ENCODE measurements at regions not wholly inside any gene's neighbourhood (a gene's known extent, or its start where the extent isn't known, plus 50 kb on each side); places are given as distances from the start of the nearest gene placed in this dataset.

DNA sequence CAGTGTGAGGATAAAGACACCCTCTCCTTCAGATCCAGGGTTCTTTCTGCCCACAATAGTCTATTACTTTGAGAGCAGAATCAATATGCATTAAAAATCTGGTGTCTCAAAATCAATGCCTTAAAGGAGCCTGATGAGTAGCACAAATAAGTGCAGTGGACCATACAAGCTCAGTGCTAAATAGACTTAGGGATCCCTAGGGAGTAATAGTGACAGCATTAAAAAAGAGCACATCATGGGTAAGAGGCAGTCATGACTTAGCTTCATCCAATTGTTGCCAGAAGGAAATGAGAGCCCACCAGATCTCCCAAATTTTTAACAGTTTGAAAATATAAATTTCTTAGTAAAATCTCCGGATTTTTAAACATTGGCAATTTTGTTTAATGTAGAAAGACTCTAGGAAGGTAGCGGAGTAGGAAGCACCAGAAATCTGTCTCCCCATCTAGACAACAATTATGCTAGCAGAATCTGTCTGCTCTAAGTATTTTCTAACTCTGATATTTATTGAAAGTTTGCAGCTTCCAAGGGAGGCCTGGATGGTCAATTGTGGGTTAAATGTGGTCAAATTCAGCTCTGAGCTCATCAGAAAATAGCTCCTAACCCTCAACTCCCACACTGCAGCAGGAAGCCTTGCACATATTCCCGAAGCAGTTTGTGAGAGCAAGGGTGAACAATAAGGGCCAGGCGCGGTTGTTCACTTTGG is 443.9 kb downstream of the TLE1 start:
- TF ChIP-seq, protein P1, sequence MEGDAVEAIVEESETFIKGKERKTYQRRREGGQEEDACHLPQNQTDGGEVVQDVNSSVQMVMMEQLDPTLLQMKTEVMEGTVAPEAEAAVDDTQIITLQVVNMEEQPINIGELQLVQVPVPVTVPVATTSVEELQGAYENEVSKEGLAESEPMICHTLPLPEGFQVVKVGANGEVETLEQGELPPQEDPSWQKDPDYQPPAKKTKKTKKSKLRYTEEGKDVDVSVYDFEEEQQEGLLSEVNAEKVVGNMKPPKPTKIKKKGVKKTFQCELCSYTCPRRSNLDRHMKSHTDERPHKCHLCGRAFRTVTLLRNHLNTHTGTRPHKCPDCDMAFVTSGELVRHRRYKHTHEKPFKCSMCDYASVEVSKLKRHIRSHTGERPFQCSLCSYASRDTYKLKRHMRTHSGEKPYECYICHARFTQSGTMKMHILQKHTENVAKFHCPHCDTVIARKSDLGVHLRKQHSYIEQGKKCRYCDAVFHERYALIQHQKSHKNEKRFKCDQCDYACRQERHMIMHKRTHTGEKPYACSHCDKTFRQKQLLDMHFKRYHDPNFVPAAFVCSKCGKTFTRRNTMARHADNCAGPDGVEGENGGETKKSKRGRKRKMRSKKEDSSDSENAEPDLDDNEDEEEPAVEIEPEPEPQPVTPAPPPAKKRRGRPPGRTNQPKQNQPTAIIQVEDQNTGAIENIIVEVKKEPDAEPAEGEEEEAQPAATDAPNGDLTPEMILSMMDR (conservative IDR thresholded peaks at IDR 0.05; ENCODE audit: low read depth): no peak
- no peak overlapping the region for H3K27ac ChIP-seq
- no peak for DNase-seq (ENCODE audit: low spot score)
- ChIA-PET POLR2A (ENCODE audit: low non-redundant PET) (no interaction called here), CTCF (interaction anchor here (0.7 kb wide), 1 partner anchor 302 kb away, joined by 3 read pairs; no protein-coding TSS in a partner anchor)

DNA sequence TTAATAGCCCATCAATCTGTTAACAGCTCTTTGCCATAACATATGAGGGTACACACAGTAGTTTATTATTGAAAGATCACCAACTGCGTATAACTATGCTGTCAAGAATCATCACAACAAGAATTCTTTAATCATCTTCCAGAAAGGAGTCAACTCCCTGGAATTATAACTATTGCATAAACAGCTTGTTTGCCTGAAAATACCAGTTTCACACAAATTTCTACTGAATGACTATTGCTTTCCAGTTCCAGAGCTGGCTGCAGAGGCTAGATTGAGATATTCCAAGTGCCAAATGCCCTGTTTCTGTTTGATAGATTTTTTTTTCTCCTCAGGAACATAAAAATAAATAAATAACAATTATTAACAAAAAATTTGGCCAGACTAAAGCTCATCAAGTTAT is 444.7 kb downstream of the TLE1 start:
- no peak overlapping the region for H3K27ac ChIP-seq
- no peak for DNase-seq (ENCODE audit: low spot score)
- TF ChIP-seq, protein P1 (conservative IDR thresholded peaks at IDR 0.05; ENCODE audit: low read depth): no peak
- ChIA-PET CTCF (no interaction called here), POLR2A (ENCODE audit: low non-redundant PET) (no interaction called here)

DNA sequence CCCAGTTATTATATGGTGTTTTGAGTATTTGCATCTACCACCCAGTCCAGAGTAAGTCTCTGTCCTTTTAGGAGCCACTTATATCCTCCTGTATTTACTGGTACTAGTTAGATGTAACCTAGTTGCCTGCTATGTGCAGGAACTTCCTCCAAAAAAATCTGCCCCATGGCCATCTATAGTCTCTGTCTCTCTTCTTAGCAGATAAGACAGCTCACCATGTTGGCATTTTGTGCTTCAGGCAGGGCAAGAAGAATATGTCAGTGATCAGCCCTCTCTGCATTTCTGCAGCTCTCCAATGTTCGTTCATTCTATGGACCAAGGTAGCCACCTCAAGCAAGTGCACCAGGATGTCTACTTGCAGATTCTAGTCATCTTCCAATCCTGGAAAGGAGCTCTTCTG is 446.5 kb downstream of the TLE1 start:
- no peak overlapping the region for H3K27ac ChIP-seq
- POLR2A ChIA-PET (ENCODE audit: low non-redundant PET): no interaction called here
- CTCF ChIA-PET: no interaction called here
- TF ChIP-seq, protein P1 (conservative IDR thresholded peaks at IDR 0.05; ENCODE audit: low read depth): no peak
- no peak for DNase-seq (ENCODE audit: low spot score)

DNA sequence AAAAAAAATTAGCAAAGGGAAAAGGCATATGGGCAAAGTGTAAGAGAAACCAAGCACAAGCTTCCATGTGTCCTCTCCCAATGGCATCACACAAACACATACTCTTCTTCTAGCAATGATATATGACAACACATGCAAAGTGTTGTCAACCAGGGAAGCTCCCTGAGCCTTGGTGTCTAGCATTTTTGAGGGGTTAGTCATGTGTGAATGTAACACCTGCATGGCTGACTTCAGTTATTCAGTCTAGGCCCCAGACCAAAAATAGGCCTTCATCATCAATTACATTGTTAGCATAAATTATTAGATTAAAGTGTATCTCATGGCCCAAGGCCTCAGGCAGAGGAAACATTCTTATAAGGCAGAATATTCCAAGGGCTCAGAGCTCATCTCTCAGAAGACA is 450.0 kb downstream of the TLE1 start:
- ChIA-PET POLR2A (ENCODE audit: low non-redundant PET) (no interaction called here), CTCF (interaction anchor here (0.6 kb wide), 1 partner anchor 25 kb away, joined by 3 read pairs; no protein-coding TSS in a partner anchor)
- DNase-seq (ENCODE audit: low spot score): no peak
- H3K27ac ChIP-seq: no peak overlapping the region
- TF ChIP-seq, protein P1 (conservative IDR thresholded peaks at IDR 0.05; ENCODE audit: low read depth): no peak

DNA sequence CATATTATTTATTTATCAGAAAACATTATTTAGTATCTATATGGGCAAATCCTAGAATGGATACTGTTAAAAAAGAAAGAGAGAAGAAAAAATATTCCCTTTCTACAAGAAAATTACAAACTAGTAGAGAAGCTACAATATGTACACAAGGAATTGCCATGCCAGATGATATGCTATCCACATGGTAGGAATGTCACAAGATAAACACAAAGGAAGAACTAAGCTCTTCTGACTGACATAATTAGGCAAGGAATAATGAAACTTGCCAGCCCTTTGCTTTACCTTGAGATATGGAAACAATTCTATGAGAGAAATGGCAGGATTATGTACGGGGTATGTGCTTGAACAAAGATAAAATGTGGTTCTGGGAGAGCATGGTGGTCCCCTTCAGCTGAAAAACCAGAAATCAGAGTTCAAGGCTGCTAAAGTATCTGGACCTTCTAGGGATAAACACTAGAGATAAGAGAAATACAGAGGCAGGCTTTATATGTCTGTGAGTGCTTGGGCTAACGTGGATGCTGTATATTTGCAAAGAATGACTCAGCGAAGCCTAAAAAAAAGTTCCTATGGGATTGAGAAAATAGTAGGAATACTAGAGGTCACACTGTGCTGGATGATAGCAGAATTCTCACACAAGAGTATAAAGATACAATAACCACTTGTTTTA is 451.6 kb downstream of the TLE1 start:
- TF ChIP-seq, protein P1 (conservative IDR thresholded peaks at IDR 0.05; ENCODE audit: low read depth): no peak

DNA sequence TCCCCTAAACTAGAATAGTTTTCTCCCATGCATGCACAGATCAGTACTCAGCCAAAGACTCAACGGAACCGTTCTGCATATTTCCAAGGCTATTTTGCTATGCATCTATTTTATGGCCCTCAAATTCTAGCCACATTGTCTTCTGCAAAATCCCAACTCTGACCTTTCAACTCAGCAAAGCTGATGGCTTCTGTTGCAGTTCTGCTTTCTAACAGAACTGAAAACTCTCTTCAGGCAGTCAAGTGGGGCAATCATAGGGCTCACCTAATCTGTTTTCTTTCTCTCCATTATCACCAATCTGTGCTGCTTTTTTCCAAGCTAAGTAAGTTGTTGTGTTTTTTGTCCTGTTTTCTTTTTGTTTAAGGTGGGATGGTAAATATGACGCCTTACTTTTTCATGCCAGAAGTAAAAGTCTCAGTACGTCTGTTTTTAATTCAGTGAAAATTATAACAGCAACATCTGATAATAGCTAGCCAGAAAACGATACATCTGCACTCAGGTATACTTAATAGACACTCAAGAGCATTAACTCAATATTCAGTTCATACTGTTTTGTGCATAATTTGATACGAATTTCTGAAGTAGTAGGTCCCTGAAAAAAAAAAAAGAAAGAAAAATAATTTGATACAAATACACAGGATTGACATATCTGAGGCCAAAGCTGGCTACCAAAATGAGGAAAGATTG is 454.3 kb downstream of the TLE1 start:
- no peak overlapping the region for H3K27ac ChIP-seq
- TF ChIP-seq, protein P1 (conservative IDR thresholded peaks at IDR 0.05; ENCODE audit: low read depth): no peak
- DNase-seq (ENCODE audit: low spot score): no peak
- ChIA-PET CTCF (interaction anchor here (0.7 kb wide), 2 partner anchors 27 to 435 kb away, joined by 3 read pairs; no protein-coding TSS in a partner anchor), POLR2A (ENCODE audit: low non-redundant PET) (no interaction called here)

More for the DNA sequence above, 451.6 kb downstream of the TLE1 start:
- DNase-seq (ENCODE audit: low spot score): no peak
- H3K27ac ChIP-seq: no peak overlapping the region
- ChIA-PET CTCF (no interaction called here), POLR2A (ENCODE audit: low non-redundant PET) (no interaction called here)
